RCC 7860 (cell line): ENCODE measurements at regions not wholly inside any gene's neighbourhood (a gene's known extent, or its start where the extent isn't known, plus 50 kb on each side); places are given as distances from the start of the nearest gene placed in this dataset.
"Not testable (repeated sequence)": the region's sequence is repeated elsewhere in the genome, so short reads cannot be mapped to it uniquely, and the experiment has no call there.

Experiments used
- DNase-seq: peaks from one replicate; pipeline ENCODE4 v3.0.0-alpha.2; 2015; ENCODE audit warnings: low spot score
- FAIRE-seq: peaks from 2 replicates; lab custom pipeline; 2012; peaks lifted over from hg19 to GRCh38; lab: Jason Lieb, UNC

GRCh38 chr10:45241865-45242520 lies 73.4 kb downstream of the OR13A1 start:
- DNase-seq (no peak), FAIRE-seq (no peak)

GRCh38 chr10:45243261-45243660 lies 72.1 kb downstream of the OR13A1 start:
- DNase-seq: no peak

GRCh38 chr10:45246522-45246921 lies 68.9 kb downstream of the OR13A1 start:
- no peak for FAIRE-seq

More at GRCh38 chr10:45243261-45243660, 72.1 kb downstream of the OR13A1 start:
- no peak for FAIRE-seq

GRCh38 chr10:45249978-45250693 lies 65.3 kb downstream of the OR13A1 start:
- DNase-seq (peak; percentile 51), FAIRE-seq (peak; percentile 77)

More at GRCh38 chr10:45246522-45246921, 68.9 kb downstream of the OR13A1 start:
- DNase-seq: no peak

GRCh38 chr10:45250694-45251075 lies 64.7 kb downstream of the OR13A1 start:
- FAIRE-seq, DNase-seq: not testable (repeated sequence)
